LNCAP (cell line): ENCODE measurements at regions not wholly inside any gene's neighbourhood (a gene's known extent, or its start where the extent isn't known, plus 50 kb on each side); places are given as distances from the start of the nearest gene placed in this dataset.

Experiments used
- TF ChIP-seq, protein P1 (sequence below): fragments of 450-650 bp; IDR thresholded peaks from 2 replicates; pipeline ENCODE4 v1.5.1; 2017; ENCODE audit warnings: mild to moderate bottlenecking

DNA sequence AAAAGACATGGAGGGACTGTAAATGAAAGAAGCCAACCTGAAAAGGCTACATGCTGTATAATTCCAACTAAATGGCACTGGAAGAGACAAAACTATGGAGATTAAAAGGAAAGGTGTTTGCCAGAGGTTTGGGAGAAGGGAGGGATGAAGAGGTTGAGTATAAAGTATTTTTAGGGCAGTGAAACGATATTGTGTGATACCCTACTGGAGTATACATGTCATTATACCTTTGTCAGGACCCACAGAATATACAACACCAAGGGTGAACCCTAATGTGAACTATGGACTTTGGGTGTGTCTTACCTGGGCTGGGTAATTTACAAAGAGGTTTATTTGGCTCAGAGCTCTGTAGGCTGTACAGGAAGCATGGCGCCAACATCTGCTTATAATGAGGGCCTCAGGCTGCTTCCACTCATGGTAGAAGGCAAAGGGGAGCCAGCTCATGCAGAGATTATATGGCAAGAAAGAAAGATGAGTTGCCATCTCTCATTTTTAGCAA, 73.4 kb downstream of the CD2 start:
- TF ChIP-seq, protein P1, sequence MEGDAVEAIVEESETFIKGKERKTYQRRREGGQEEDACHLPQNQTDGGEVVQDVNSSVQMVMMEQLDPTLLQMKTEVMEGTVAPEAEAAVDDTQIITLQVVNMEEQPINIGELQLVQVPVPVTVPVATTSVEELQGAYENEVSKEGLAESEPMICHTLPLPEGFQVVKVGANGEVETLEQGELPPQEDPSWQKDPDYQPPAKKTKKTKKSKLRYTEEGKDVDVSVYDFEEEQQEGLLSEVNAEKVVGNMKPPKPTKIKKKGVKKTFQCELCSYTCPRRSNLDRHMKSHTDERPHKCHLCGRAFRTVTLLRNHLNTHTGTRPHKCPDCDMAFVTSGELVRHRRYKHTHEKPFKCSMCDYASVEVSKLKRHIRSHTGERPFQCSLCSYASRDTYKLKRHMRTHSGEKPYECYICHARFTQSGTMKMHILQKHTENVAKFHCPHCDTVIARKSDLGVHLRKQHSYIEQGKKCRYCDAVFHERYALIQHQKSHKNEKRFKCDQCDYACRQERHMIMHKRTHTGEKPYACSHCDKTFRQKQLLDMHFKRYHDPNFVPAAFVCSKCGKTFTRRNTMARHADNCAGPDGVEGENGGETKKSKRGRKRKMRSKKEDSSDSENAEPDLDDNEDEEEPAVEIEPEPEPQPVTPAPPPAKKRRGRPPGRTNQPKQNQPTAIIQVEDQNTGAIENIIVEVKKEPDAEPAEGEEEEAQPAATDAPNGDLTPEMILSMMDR = no peak

DNA sequence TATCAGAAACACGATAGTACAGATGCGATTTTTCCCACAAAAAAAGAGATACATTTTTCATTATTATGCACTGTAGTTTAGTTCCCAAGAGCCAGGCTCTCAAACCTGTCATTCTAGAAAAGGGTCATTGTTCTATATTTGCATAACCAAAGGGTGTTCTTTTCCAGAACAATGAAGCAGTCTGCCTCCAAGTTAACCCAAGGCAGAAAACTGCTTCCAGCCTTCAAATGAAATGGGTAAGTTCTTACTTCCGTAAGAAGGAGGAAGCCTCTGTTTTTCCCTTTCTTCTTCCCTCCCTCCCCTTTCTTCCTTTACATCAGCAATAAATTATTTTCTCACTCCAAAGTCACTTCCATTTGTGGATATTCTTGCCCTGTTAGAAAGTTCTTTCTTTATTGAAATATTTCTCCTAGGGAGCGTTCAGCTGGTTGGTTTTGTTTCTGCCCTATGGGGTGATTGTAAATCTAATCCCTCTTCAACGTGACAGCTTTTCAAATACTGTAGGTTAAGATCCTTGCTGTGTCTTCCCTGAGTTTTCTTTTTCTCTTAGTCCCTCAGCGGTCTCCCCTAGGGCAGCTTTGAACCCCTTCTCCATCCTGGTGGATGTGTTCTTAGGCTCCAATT, 77.3 kb upstream of the PTGFRN start:
- TF ChIP-seq, protein P1 = no peak

DNA sequence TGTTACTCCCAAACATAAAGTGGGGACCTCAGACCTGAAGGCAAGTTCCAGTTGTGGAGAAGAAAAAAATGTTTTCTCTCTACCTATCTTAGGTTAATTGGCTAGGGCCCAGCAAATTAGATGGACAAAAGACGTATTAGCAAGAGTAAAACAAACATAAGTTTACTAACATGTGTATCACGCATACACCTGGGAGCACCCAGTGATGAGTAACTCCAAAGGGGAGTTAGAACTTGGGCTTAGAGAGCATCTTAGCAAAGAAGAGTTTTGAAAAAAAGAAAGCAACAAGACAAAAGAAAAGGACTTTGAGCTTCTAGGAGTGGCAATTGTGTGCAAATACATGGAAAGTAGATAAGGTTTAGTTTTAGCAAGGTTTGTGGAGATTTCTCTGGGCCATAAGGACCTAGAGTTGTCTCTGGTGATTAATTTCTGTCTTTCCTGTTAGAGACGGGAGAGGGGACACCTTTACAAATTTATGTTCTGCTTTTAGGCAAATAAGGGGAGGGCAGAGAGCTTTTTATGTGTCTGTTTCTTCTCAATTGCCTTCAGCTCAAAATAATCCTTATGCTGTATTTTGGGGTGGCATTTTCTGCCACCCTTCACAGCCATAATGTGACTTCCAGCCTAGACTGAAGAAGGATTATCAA, 76.7 kb upstream of the PTGFRN start:
- TF ChIP-seq, protein P1 = no peak

GRCh38 chr1:116833718-116834117, 76.0 kb upstream of the PTGFRN start:
- TF ChIP-seq, protein P1 = no peak

DNA sequence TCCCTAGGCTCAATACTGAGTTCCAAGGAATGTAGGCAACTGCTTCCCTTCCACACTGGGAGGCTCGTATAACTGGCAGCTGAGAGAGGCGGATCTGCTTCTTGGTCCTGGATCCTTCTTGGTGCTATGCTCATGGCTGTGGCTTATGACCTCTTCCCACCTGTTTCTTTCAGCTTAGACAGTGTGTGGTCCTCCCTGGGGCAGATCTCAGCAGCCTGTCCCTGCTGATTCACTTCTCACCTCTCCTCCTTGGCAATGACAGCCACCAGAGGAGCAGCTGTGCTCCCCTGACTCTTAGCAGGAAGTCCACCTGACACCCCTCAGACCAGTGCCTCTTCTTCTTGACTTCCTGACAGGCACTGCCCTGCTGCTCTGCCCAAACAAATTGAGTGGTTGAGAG, 75.1 kb upstream of the PTGFRN start:
- TF ChIP-seq, protein P1 = no peak

- TF ChIP-seq, protein P1 = no peak
Measured at GRCh38 chr1:116835161-116835560, 74.6 kb upstream of the PTGFRN start.

DNA sequence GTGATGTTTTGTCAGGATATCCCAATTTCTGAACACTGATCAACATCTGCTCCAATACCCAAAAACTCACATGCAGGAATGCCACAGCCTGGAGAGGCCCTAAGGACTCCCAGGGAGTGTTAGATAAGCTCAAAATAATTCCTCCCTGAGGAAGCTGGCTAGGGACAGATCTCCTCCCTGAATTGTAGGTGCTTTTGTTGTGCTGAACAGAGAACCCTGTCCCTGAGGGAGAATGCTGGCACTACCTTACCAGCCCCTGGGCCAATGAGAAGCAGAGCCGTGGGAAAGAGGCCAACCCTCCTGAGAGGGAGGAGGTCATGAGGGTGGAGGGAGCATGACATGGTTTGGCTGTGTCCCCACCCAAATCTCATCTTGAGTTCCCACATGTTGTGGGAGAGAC, 73.6 kb upstream of the PTGFRN start:
- TF ChIP-seq, protein P1 = no peak
